IPS-NIHi7 (cell line): ENCODE measurements at regions not wholly inside any gene's neighbourhood (a gene's known extent, or its start where the extent isn't known, plus 50 kb on each side); places are given as distances from the start of the nearest gene placed in this dataset.

Source experiments
- DNase-seq: peaks from one replicate; pipeline ENCODE4 v3.0.0; 2012; ENCODE audit warnings: mixed read lengths; ENCODE audit errors: extremely low spot score

DNA sequence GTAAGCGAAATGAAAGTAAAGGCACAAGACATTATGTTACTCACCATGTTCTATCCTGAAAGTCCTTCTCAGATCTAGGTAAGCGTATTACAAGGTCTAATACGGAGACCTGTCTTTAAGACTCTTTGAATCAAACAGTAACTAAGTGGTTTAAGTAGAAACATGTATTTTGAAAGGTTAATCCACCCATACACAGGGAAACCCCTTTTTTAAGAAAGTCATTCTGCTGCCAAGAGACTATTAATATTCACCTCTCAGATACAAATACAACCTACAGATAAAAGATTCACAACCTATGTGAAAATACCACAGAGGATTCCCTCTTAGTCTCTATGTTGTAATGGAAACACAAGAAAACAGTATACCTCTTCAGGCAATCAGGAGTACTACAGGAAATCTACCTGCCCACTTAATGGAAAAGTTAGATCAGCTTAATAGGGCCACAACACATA, 63.2 kb upstream of the TNIP3 start:
- DNase-seq, result peak; percentile 13

DNA sequence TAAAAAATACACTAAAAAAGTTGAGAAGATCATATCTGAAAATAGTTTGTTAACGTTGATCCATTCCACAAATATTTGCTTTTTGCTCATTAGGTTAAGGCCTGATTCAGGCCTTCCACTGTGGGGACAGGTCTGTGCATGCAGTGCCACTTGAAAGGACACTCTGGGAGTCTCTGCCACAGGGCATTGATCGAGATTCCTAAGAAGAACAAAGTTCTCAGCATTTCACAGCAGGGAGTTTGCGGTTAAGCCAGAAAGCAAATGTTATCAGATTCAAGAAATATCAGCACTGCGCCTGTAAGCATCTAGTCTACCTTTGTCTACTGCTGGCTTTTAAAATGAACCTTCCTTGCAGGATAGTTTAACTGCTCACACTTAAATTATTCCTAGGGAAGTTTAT, 62.2 kb upstream of the TNIP3 start:
- no peak for DNase-seq

DNA sequence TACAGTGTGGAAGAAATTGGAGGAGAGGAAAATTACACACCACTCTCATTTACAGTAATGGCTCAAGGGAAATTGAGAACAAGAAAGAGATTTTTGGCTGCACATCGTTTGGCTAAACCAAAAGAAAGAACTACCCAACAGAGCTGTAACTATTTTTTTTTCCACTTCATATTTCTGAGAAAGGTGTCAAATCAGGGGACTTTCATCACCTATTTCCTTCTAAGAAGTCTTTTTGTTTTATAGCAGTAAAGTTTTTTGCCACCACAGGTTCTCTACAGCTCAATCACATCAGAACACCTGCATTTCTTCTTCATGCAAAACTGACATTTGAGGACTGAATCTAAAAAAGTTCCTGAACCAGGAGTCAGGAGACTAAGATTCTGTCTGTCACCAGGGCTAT, 57.5 kb upstream of the TNIP3 start:
- no peak for DNase-seq

DNA sequence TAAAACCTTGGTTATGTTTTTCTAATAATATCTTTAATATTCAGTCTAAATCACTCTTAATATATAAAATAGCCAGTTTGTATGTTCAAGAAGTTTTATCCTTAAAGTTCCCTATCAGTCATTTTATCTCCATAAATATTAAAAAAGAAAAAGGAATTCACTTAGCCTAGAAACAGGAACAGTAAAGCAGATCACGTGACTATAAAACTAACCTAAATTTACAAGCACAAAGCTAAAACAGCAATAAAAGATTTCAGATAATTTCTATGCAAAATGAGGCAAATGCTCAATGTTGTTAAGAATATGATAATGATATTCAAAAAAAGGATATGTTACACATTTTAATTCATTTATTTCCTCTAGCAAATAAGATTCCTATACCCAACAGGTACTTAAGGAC, 57.1 kb upstream of the TNIP3 start:
- DNase-seq, result no peak

DNA sequence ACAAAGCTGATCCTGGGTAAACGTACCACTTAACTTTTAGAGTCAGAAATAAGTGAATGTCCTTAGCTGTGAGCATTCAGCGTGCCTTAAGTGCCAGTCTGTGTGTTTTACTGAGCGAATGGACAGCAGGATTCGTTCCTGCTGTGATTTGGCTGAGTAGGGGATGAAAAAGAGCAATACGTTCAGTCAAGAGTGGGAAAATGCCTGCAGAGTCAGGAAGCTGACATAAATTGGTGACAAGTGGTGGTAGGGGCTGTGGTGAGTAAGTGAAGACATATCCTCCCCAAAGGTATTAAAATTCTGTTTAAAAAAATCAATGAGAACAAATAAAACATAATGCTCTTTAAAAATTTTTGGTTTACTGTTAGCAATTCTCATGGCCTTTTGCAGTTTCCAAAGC, 56.6 kb upstream of the TNIP3 start:
- no peak for DNase-seq

DNA sequence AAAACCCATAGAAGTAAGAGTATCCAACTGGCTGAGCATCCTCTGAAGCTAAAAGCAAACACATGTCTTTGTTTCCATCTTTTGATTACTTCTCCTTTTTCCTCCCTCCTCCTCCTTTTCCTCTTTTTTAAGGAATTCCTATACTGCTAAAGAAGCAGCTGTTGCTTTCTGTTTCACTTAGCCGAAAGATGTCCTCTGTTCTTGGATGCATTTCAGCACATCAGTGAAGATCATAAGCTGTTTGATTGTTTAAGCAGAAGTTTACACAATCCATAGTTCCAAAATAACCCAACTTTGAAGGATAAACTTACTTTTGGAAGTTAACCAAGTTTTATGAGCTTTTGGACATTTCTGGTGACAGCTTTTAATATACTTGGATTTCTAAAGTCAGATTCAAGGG, 55.1 kb upstream of the TNIP3 start:
- DNase-seq, result no peak

DNA sequence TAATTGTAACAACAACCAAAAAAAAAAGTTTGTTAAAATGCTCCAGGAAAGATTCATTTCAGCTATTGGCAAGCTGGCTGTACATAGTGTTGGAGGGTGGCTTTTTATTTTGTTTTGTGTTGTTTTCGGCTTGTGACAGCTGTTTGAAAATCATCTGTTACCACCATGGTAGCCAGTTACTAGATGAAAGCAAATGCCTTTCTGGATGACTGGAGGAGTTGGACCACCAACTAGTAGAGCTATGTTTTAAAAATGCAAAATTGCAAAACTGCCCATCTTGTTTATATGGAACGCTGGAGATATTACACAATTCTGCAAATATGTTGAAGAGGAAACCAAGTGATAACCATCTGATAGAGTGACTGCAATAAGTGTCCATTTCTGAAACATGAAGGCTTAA, 53.2 kb upstream of the TNIP3 start:
- no peak for DNase-seq

DNA sequence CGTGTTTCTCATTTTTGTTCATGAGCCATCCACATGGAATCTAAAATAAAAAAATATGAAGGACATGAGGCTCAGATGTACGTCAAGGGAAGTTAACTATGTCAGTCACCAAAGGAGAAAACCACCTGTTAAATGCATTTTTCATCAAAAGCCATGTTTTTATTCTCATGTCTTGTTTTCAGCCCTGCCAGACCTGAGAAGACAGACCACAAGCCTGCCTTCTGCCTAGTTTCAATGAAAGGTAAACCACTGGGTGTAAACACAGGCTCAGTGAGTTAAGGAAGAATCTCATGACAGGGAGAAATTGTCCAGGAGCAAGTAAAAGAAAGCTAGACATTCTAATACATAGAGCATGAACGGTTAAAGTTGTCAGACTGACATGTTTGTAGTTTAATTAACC, 52.3 kb upstream of the TNIP3 start:
- DNase-seq, result no peak

DNA sequence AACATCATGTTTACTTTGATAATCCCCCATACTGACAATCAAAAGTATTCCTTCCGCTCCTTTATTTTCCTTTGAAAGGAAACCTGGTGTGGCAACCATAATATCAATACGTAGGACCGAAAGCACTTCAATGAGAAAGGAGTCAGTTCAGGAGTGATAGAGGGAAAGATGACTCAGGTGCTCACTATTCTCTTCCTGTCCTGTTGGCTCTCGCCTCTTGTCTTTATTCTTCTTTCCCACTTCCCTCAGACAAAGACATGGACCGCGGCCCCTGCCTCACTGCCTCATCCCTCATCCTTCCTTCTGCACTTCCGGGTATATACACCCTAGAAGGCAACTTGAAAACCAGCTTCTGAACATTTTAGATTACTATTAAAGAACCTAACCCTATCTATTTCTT, 49.8 kb upstream of the TNIP3 start:
- DNase-seq, result no peak
